SH-SY5Y (cell line): ENCODE measurements at regions not wholly inside any gene's neighbourhood (a gene's known extent, or its start where the extent isn't known, plus 50 kb on each side); places are given as distances from the start of the nearest gene placed in this dataset.

Experiments used
- GATA2 ChIP-seq: IDR thresholded peaks from 2 replicates; pipeline ENCODE4 v1.6.1; 2011; ENCODE audit warnings: mild to moderate bottlenecking, low read depth, low read length
- GATA3 ChIP-seq: IDR thresholded peaks from 2 replicates; pipeline ENCODE4 v1.6.1; 2011; ENCODE audit warnings: low read depth, mild to moderate bottlenecking, low read length, moderate library complexity

DNA sequence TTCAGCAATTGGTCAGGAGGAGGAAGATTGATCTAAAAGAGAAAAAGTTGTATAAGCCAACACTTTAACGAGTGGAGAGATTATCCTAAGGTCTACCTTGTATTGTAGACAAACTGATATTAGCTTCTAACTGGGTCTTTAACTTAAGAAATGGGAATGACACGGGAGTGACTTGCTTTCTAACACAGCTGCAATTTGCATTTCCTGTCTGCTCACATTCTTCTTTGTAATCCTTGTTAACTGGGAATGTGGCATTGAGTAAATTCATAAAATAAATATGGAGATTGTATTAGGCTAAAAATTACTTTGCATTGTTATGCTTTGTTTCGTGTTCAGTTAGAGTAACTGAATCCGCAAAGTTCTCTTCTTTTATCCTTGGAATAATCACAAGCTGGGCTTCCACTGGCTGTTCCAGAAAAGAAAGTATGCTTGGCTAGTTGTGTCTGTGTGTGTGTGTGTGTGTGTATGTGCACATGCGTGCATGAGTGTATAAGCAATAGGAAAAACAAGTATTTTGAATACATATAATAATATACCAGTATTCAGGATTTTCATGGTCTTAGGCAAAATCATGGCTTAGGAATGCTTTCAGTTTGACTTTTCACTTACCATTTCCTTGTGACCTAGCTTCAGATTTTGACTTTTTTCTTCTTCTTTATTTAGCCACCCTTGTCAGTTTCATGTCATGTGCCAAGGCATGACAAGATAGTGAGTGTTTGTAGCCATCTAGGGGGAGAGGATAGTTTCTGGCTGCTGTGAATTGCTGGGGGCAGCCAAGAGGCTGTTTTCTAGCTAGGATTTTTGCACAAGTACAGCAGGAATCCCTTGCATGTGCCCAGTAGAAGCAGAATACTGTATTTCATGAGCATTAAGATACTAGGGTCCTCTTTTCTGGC lies 54.5 kb upstream of the FZD8 start:
- no peak for TF ChIP-seq GATA2
- TF ChIP-seq GATA3 = no peak

DNA sequence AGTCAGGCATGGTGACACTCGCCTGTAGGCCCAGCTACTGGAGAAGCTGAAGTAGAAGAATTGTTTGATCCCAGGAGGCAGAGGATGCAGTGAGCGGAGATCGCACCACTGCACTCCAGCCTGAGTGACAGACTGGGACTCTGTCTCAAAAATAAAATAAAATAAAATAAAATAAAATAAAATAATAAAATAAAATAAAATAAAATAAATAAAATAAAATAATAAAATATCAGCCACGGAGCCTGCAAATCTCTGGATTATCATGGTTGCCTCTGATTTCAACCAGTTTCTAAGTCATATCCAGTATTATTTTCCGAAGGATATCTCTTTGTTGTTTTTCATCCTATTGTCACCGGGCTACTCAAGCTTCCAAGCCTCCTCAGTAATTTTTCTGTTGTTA lies 51.7 kb upstream of the FZD8 start:
- TF ChIP-seq GATA2 (no peak), GATA3 (no peak)
